GM12872 (cell line): ENCODE measurements at regions not wholly inside any gene's neighbourhood (a gene's known extent, or its start where the extent isn't known, plus 50 kb on each side); places are given as distances from the start of the nearest gene placed in this dataset.

Experiments
- TF ChIP-seq, protein P1 (sequence below): IDR thresholded peaks from 3 replicates; pipeline ENCODE4 v1.5.1; 2011; ENCODE audit warnings: low read depth, mild to moderate bottlenecking, low read length, moderate library complexity; ENCODE audit not compliant: insufficient read depth

GRCh38 chr10:110360857-110361474, 56.2 kb upstream of the SMNDC1 start:
- TF ChIP-seq, protein P1, sequence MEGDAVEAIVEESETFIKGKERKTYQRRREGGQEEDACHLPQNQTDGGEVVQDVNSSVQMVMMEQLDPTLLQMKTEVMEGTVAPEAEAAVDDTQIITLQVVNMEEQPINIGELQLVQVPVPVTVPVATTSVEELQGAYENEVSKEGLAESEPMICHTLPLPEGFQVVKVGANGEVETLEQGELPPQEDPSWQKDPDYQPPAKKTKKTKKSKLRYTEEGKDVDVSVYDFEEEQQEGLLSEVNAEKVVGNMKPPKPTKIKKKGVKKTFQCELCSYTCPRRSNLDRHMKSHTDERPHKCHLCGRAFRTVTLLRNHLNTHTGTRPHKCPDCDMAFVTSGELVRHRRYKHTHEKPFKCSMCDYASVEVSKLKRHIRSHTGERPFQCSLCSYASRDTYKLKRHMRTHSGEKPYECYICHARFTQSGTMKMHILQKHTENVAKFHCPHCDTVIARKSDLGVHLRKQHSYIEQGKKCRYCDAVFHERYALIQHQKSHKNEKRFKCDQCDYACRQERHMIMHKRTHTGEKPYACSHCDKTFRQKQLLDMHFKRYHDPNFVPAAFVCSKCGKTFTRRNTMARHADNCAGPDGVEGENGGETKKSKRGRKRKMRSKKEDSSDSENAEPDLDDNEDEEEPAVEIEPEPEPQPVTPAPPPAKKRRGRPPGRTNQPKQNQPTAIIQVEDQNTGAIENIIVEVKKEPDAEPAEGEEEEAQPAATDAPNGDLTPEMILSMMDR = no peak

GRCh38 chr10:110361800-110362456, 57.2 kb upstream of the SMNDC1 start:
- TF ChIP-seq, protein P1 = no peak

- TF ChIP-seq, protein P1 = no peak
These were observed 59.1 kb upstream of the SMNDC1 start for GRCh38 chr10:110363572-110364411.

DNA sequence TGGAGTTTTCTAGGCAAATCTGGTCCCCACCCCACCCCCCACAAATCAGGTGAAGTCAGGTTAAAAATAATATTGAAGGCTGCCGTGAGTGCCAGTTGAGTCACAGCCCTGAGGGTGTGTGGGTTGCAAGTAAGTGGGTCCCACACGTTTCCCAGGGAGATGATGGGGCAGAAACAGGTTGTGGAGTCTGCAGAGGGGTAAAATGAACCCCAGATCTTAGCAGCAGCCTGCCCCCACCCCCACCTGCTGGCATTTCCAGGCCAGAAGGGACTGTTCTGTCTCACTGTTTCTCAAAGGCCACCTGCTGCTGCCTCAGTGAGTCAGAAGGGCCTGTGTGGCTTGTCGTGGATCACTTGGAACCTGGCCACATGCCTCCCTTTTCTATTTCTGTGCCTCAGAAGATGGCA, 59.8 kb upstream of the SMNDC1 start:
- TF ChIP-seq, protein P1 = no peak

DNA sequence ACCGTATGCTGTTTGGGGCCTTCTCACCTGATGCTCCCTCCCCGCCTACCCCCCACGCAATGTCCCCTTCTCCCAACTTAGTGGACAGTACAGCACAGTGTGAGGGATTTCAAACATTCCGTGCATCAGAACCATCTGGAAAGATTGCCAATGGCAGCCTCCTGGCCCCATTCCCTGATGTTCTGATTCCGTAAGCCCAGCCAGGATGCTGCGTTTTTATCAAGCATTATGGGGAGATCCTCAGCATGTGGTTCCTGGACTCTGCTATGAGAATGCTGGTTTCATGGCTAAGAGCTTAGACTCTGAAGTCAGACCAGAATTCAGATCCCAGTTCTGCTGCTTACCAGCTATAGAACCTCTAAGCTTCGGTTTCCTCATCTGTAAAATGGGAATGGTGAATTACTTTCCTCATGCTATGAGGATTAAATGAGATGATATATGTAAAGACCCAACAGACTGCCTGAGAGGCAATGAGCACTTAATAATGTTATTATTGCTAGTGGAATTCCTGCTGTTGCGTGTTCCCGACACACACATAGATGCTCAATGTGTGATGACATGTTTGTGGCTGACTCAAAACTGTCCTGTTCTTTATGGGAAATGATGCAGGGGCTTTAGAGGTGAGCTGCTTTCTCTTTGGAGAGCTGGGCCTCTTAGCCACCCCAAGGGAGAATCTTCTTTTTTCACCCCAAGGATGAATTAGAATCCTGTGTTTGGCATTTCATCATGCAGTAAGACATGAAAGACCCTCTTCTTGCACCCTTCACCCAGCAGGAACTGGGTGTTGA, 60.8 kb upstream of the SMNDC1 start:
- TF ChIP-seq, protein P1 = no peak

DNA sequence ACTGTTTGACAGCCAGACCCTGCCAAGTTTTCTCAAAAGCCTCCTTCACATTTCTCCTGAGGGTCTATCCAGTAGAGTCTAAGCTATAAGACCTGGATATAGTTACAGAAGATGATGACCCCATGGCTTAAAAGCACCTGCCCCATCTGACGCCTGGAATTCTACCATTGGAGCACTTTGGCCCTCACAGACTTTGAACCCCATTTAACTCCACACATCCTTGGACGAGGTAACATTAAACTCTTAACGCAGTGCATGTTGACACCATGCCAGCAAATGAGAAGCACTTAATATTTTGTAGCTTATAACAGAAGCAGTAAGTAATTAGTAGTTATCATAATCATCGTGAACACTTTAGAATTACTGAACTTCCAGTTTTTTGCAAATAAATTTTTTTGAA, 61.9 kb upstream of the SMNDC1 start:
- TF ChIP-seq, protein P1 = no peak

- TF ChIP-seq, protein P1 = no peak
These were observed 63.3 kb upstream of the SMNDC1 start for GRCh38 chr10:110368002-110368401.
